ENCODE measurements at regions not wholly inside any gene's neighbourhood (a gene's known extent, or its start where the extent isn't known, plus 50 kb on each side); places are given as distances from the start of the nearest gene placed in this dataset.

DNA sequence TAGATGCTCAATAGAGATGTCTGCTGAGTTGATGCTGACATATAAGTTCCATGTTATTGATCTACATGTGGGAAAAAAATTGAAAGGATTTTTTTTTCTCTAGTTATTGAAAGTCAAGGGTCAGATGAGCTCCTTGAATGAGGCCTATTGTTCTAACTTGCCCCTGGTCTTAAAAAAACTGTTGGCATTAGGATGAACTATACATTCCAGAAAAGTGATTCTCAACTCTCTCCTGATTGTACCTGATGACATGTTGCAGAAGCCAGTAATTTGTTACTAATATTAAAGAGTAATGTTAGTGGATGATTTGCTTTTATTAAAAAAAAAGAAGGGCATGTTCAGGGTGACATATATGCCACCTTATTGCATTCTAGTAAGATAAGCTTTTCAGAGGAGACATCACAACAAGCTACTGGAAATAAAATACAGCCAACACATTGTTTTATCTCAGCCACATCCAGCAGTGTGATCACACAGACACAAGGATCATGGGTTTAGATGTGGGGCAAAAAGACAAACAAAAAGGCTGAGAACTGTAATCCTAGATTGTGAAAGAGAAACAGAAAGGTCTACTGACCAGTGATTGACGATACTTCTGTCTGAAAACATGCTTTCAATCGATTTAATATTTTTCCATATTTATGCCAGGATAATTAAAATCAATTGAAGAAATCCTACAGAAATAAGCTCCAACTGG lies 1314.1 kb upstream of the C9orf72 start:
- no peak for DNase-seq

DNA sequence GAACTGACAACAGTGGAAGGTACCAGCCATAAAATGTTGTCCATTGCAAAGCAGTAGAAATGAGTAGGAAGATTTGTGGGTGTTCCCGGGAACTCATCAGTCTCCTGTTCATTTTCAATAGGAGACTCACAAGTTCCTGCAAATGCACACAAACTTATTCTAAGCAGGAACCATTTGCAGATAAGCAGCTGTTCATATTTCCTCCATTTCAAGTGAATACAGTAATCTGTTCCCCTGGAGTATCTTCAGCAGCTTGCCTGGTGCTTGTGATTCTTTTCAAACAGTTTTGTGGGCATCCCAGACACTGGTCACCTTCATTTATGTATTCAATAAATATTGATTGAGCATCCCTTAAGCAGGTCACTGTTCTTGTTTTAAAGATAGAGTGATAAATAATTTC lies 1315.5 kb upstream of the C9orf72 start:
- no peak for DNase-seq

DNA sequence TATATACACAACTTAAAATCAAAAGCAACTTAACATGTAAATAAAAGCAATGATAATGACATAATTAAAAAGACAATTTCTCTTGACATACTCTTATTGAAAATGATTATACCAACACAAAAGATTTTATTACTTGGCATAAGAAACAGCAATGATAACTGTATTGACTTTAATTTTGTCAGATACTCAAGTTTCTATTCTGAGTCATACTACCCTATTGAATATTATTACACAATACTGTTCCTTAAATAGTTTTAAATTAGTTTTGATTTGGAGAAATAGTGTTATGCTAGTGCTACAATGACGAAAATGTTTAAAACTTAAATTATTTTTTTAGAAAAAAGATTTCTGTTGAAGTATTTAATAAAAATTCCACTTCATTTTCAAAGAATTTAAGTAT lies 1319.3 kb upstream of the C9orf72 start:
- DNase-seq, result no peak

DNA sequence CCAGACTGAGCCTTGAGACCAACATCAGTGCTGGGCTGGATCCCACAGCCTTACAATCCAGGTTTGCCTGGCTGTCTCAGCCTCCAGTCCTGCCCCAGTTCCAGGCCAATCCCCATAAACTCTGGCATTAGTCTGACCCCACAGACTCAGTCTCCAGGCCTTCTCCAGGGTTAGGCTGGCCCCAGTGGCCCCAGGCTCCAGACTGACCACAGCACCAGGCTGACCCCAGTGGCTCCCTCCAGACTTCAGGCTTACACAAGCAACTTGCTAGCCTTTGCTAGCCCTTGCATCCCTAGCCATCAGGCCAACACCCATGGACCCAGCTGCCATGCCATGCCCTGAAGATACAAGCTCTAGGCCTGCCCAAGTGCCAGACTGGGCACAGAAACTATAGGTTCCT lies 1326.0 kb upstream of the C9orf72 start:
- no peak for DNase-seq

DNA sequence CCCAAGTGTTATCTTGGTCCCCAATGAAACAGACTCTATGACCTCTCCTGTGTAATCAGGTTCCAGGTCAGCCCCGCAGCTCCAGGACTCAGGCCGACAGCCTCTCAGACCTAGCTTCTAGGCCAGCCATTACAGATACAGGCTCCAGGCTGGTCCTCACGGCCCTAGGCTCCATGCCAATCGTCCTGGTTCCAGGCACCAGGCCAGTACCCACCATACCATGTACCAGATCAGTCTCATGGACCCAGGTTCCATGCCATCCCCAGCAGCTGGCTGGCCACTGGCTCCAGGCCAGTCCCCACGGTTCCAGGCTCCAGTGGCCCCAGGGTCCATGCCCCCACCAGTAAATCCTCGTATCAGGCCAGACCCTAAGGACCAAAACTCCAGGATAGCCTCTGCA lies 1326.6 kb upstream of the C9orf72 start:
- DNase-seq, result no peak

DNA sequence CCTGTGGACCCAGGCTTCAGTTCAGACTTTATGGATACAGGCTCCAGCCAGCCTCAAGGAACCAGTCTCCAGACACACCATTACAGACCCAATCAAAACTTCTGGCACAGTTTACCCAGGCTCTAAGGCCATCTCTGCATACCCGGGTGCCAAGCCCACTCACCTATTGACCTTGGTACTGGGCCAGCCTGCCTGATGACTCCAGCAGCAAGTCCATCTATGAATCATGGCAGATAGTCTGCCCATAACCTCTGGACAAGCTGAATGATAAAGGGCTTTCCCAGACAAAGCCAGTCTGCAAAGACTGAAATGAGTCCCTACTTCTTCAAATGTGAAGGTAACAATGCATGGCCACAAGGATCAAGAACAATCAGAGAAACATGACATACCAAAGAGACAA lies 1327.1 kb upstream of the C9orf72 start:
- no peak for DNase-seq

DNA sequence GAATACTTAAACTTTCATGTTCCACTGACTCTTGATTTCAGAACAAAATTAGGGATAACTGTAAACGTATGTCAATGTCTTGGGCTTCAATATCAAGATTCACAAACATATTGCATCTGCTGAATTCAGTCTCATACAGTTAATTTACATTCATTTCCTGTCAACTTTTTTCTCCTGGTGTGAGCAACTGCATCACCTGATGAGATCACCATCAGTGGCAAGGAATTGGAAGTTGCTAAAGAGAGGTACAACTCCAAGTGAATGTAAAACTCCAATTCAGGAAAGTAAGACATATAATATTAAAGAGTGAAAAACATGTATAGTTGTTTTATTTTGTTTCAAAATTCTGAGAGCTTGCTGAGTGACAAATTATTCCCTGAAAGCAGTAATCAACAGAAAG lies 1336.2 kb upstream of the C9orf72 start:
- no peak for DNase-seq

DNA sequence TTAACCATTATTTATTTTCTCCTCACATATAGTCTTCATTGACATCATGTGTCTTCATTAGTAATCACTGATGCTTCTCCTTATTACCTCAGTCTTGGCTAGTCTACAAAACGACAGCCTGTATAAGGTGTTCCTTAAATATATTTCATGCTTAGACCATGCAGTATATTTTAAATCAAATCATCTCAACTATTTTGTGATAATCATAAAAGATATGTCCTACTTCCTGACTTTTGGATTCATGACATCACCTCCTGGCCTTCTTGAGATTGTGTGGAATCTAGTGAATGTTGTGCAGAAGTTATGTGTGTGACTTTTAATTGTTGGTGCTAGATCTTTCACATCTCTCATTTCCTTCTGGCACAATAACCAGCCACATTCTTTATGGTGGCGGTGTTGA lies 1339.3 kb upstream of the C9orf72 start:
- no peak for DNase-seq

DNA sequence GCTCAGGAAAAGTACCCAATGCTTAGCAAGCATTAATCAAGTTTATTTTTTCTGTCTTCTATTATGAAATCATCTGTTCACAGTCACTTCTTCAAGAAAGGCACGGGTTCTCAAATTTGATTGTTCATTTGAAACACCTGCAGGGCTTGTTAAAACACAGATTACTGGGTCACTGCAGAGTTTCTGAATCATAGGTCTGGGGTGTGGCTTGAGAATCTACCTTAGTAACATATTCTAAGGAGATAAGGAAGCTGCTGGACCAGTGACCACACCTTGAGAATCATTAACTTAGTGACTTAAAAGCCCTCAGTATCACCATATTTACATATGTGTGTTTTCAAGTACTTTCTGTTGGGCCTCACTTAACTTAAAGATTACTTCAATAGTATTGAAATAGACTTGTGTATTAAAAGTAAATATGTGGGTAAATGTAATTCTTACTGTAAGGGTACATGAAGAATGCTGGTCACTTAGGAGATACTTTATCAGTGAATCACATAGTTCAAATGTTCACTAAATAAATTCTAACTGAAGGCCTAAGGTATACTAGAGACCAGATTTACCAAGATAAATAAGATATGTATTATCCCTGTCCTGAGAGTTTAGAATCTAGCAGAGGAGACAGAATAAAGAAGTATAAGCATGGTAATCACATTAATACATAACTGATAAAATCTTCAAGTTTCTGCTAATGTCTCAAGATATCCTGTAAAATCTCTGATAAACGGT lies 1342.1 kb upstream of the C9orf72 start:
- DNase-seq, result no peak

DNA sequence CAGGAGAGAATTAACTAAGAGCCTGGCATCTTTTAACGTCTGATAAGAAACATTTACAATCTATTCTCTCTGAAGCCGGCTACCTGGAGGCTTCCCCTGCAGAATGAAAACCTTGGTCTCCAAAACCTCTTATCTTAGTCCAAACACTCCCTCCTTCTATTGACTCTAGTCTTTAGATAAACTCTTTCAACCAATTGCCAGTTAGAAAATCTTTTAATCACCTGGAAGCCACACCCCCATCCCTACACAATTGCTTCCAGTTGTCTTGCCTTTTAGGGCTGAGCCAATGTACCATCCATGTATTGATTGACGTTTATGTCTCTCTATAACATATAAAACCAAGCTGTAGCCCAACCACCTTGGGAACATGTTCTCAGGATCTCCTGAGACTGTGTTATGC lies 1343.1 kb upstream of the C9orf72 start:
- no peak for DNase-seq

DNA sequence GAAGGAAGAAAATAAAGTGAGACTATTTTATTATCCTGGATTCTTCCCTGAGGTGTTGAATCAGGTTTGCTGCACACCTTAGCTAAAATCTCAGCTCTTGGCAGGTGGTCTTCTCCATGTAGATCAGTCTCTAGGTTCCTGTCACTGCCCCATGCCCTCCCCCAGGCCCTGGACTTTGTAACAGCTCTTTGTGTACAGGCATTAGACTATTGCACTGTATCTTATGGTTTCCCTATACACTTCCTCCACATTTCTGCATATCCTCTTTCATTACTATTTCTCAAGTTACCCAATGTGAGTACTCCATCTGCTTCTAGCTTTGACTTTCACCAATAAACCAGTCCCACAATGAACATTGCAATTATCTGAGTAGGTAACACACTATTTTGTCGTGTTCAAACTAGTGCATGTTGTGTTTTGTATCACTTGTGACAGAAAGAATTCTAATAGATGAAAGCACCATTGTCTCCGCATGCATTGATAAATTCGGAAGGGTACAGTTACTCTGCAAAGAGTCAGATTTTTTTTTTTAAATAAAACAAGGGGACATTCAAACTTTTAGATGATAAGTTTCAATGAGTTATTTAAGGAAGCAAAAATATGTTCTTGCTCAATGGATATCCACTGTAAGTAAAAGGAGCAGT lies 1348.7 kb upstream of the C9orf72 start:
- DNase-seq, result no peak

DNA sequence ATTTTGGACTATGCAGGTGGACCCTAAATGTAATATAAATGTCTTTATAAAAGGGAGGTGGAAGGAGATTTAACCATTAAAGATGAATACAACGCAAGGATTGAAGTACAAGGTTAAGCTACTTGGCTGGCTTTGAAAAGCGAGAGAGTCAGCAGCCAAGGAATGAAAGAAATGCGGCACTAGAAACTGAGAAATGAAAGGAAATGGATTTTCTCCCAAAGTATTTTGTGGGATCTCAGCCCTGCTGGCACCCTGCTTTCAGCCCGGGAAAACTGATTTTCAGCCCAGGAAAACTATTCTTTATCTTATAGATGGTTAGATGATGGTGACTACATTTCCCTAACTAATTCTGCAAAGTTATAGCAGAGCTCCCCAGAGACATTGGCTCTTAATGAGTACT lies 1349.6 kb upstream of the C9orf72 start:
- no peak for DNase-seq

DNA sequence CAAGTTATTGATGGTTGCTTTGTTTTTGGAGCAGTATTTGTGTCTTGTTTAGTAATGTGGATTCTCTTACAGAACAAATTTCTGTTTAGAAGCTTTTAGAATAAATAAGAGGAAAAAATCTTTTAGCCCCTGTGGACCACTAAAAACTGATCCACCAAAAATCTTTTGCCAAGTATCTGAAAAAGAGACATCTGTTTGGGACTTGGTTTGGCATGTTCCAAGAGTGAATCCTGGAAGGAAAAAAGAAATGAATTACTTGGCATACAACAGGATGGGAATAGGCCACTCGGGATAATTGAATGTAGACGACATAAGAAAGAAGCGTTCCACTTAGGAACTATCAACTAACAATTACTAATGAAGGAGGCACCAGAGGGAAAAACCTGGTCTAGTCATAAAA lies 1350.1 kb upstream of the C9orf72 start:
- no peak for DNase-seq

DNA sequence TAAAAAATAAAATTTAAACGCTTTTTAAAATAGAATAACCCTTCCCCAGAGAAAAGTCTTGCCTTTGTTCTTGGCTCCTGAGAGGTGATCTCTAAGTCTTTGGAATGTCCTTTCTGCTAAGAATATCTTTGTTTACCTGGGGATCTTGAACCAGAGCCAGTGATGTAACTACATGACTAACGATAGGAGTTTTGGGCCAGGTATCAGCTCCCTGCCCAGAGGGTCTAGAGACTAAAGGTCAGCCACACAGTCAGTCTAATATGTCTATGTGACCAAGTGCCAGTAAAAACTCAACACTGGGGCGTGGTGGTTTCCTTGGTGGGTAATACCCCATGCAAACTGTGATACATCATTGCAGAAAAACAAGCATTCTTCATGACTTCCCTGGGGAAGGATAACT lies 1351.9 kb upstream of the C9orf72 start:
- DNase-seq, result no peak

DNA sequence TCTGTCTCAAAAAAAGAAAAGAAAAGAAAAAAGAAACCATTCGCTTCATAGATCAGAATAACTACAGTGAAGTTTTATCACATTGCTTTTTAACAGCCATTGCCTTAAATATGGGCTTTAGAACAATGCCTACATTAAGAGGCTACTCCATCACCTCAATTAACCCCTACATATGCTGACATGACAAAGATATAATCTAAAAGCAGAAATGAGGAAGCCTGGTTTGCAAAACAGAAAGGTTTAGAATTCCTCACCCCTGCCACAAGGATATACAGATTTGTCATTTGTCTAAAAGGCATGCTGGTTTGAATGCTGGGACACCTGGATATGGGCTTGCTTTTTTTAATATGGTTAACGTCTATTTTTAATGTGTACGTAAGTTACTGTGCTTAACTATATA lies 1353.0 kb upstream of the C9orf72 start:
- DNase-seq, result no peak

DNA sequence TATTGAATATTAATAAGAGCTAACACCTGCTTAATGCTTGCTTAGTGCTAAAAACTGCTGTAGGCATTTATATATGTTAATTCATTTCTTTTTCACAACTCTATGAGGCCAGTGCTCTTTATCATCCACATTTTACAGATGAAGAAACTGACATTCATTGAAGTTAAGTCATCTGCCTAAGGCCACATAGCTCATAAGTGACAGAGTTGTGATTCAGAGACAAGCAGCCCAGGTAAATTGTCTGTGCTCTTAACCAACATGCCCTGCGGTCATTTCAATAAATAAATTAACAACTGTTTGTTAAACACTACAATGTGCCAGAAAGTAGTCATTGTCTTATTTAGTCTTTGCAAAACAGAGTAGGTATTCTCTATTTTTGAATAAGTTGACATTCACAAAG lies 1354.4 kb upstream of the C9orf72 start:
- no peak for DNase-seq

DNA sequence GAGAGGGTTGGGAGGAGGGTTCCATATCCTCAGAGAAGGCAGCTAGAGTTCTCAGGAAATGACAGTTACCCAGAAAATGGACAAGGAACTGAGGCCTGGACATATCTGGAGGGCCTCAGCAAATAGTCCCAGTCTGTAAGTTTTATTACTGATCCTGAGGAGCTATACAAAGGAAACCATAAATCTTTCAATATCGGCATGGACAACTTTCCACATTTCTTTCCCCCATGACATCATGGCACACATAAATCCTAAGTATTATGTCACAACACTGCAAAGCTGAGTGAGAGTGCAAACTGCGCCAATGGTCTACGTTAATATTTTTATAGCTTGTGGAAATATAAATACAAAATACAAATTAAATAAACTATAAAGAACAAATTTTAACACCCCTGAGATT lies 1356.2 kb upstream of the C9orf72 start:
- no peak for DNase-seq

DNA sequence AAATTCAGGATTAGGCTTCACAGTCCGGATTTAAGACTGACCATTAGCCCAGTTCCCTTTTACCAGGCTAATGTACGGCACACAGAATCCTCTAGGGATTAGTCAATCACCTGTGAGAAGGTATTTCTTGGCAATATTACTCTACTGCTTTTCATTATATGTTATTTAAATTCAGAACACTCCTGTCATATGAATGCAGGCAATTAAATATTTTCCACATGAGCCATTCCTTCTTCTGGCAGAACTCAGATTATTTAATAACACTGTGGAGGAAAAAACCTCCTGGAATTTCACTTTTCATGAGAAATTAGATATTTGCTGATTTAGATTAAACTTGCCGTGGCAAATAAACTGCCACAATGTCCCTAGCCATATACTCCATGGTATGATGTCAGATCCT lies 1357.5 kb upstream of the C9orf72 start:
- DNase-seq, result no peak

DNA sequence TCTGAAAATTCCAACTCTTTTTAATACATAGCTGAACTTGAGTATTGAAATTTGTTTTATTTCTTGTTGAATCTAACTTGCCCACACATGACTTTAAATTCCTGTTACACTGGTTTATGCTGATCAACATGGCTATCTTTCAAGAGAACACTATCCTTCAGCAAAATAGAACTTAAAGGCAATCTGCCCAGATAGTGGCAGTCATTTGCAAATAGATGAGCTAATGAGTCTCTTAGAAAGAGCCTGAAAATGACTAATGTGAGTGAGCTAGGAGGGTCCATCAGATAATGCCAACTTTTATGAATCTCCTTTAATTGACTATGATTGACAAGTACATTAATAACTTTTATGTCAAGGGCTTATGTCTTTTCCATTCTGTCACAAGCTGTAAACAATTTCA lies 1360.8 kb upstream of the C9orf72 start:
- no peak for DNase-seq

DNA sequence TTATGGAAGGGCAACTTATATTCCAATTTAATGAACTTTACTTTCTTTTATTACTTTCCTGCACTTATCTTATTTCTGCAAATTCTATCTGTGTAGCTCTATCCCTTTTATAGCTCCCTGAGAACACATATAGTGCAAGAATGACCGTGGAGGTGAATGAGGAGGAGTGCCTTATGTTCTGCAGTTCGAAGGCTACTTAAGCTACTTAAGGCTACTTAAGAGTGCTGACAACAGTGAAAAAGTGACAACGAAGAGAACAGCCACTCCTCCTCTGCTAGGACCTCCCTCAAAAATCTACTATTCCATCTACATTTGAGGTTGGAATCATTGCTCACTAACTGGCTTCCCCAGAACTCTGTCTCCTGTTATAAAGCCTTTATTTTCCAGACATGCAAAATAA lies 1365.7 kb upstream of the C9orf72 start:
- DNase-seq, result no peak

DNA sequence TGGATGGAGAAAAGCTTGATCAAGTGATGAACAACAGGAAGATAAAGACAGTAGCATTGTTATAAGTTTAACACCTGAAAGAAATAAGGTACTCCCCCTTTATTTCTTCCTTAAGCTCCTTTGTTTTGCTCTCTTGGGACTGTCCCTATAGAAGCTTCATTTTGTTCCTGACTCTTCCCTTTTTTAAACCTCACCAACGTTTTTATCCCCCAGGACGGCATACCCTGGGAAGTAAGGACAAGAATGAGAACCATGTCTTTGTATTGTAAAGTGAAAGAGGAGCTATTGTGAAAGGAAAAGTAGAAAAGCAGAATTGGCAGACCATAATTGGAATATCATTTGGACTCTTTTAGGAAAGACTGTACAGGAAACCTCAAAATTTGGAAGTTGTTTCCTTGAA lies 1368.6 kb upstream of the C9orf72 start:
- DNase-seq, result no peak

DNA sequence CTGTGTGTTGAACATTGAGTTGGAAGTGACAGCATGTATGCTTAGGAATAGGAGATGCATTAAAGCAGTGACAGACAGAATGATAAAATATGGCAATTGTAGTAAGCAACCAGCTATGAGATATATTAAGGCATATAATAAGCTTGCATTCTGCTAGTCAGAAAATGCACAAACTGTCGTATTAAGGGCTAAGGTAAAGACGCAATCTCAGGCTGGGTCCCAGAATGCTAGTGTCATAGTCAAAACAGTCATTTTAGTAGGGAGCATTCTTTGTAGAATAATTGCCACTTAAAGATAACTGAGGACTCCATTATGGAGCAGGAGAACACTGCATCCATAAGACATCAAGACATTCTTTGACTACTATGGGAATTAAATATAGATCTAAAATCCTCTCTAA lies 1369.7 kb upstream of the C9orf72 start:
- no peak for DNase-seq

DNA sequence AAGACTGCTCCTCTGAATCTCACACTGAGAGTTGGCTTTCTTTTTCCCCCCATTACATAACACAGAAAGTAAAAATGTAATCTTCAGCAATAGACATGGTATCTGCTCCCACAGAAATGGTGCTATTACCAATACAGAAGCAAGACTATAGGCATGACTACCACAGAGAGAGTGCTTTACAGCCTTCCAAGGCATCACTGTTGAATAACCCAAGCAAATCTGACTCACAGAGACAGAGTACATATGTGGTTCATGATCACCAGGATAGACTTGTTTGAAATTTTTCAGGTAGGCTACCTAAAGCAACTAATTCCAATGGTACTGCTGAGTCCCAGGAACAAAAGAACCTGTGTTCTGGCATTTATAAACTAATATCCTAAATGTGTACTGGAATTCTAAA lies 1373.4 kb upstream of the C9orf72 start:
- no peak for DNase-seq

DNA sequence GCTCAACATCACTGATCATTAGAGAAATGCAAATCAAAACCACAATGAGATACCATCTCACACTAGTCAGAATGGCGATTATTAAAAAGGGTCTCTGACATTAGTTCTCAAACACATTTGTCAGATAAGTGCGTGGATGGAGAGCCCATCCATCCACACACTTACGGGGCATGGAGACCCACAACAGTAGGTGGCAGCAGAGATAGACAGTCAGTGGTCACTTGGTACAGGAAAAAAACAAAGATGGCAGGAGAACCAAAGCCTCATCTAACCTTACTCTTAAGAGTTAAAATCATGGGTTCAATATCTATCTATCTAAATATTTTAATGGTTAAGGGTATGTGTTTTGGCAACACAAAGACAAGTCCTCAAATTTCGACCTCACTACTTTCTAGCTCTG lies 1378.7 kb upstream of the C9orf72 start:
- no peak for DNase-seq

All from NCI-H1105 (cell line).